PC-3 (cell line): ENCODE measurements at regions not wholly inside any gene's neighbourhood (a gene's known extent, or its start where the extent isn't known, plus 50 kb on each side); places are given as distances from the start of the nearest gene placed in this dataset.

ENCODE experiments used
- ATAC-seq: fragments of 200-7000 bp; cut with Tn5 transposase; 2 replicates; pipeline ENCODE4 v1.9.1; 2020; ENCODE audit warnings: mild to moderate bottlenecking, moderate library complexity
- BruUV-seq: library from RNA; stranded (reverse); fragments of 400-500 nt; replicated peaks from 2 replicates; lab custom pipeline; 2021; lab: Mats Ljungman, UMichigan
- CTCF ChIA-PET: fragments of 300-600 bp; sonication (Branson Sonifier 250); formaldehyde crosslinking; loops from one replicate; lab custom pipeline; 2022; ENCODE audit warnings: antibody characterized with exemption; lab: Charles Lee
- POLR2A ChIA-PET: fragments of 300-600 bp; sonication (Branson Sonifier 250); formaldehyde crosslinking; loops from one replicate; lab custom pipeline; 2022; ENCODE audit warnings: antibody characterized with exemption; ENCODE audit not compliant: unreplicated experiment; lab: Charles Lee
- DNase-seq: peaks from one replicate; pipeline ENCODE4 v3.0.0-alpha.2; 2015
- H2AFZ ChIP-seq: fragments of 300-600 bp; sonication (generic); 2 replicates; pipeline ENCODE4 v1.6.0; 2016; ENCODE audit warnings: antibody characterized with exemption, low read length
- H3F3A ChIP-seq: fragments of 300-600 bp; sonication (generic); one replicate; pipeline ENCODE4 v1.6.0; 2017; ENCODE audit warnings: antibody characterized with exemption, low read length, control low read depth, mild to moderate bottlenecking; ENCODE audit not compliant: unreplicated experiment
- H3K27ac ChIP-seq: fragments of 300-600 bp; sonication (generic); 2 replicates; pipeline ENCODE4 v1.5.1; 2016; ENCODE audit warnings: mild to moderate bottlenecking, low read length
- H3K27me3 ChIP-seq: fragments of 300-600 bp; sonication (generic); 2 replicates; pipeline ENCODE4 v1.6.1; 2016; ENCODE audit warnings: low read length, mixed read lengths
- H3K36me3 ChIP-seq: fragments of 300-600 bp; sonication (generic); 2 replicates; pipeline ENCODE4 v1.6.1; 2016; ENCODE audit warnings: low read depth, mixed run types, low read length, mixed read lengths
- H3K4me1 ChIP-seq: fragments of 300-600 bp; sonication (generic); 2 replicates; pipeline ENCODE4 v1.5.1; 2016; ENCODE audit warnings: low read length; ENCODE audit not compliant: insufficient read depth
- H3K4me2 ChIP-seq: fragments of 300-600 bp; sonication (generic); 2 replicates; pipeline ENCODE4 v1.6.0; 2016; ENCODE audit warnings: low read length
- H3K4me3 ChIP-seq: fragments of 300-600 bp; sonication (generic); 2 replicates; pipeline ENCODE4 v1.5.1; 2016; ENCODE audit warnings: mild to moderate bottlenecking, low read length, mixed read lengths
- H3K79me2 ChIP-seq: fragments of 300-600 bp; sonication (generic); 2 replicates; pipeline ENCODE4 v1.6.1; 2017; ENCODE audit warnings: low read length, mixed read lengths
- H3K9ac ChIP-seq: fragments of 300-600 bp; sonication (generic); 2 replicates; pipeline ENCODE4 v1.6.0; 2016; ENCODE audit warnings: mild to moderate bottlenecking, low read length
- H3K9me2 ChIP-seq: fragments of 300-600 bp; sonication (generic); replicated peaks from 2 replicates; pipeline ENCODE4 v1.6.1; 2016; ENCODE audit warnings: mixed run types, low read length, mixed read lengths
- H3K9me3 ChIP-seq: fragments of 300-600 bp; sonication (generic); 2 replicates; pipeline ENCODE4 v1.6.1; 2016; ENCODE audit warnings: low read length, mixed read lengths
- H4K20me1 ChIP-seq: fragments of 300-600 bp; sonication (generic); 2 replicates; pipeline ENCODE4 v1.6.1; 2016; ENCODE audit warnings: low read length, mixed read lengths
- EZH2 ChIP-seq: fragments of 300-600 bp; sonication (generic); IDR thresholded peaks from one replicate; pipeline ENCODE4 v1.6.1; 2017; ENCODE audit warnings: antibody characterized with exemption, mild to moderate bottlenecking, low read length; ENCODE audit not compliant: unreplicated experiment
- EZH2phosphoT487 ChIP-seq: fragments of 300-600 bp; sonication (generic); IDR thresholded peaks from 2 replicates; pipeline ENCODE4 v1.6.1; 2018; ENCODE audit warnings: mild to moderate bottlenecking, antibody characterized with exemption, low read length, borderline replicate concordance
- intact Hi-C: fragments of 100-400 bp; cut with micrococcal nuclease; formaldehyde crosslinking; loops from 2 replicates; pipeline ENCODE4 v1.9.0; 2023
- TF ChIP-seq, protein P1 (sequence below): fragments of 300-600 bp; sonication (generic); conservative IDR thresholded peaks from 2 replicates; pipeline ENCODE4 v1.5.1; 2017; ENCODE audit warnings: antibody characterized with exemption, low read depth, mild to moderate bottlenecking, low read length

DNA sequence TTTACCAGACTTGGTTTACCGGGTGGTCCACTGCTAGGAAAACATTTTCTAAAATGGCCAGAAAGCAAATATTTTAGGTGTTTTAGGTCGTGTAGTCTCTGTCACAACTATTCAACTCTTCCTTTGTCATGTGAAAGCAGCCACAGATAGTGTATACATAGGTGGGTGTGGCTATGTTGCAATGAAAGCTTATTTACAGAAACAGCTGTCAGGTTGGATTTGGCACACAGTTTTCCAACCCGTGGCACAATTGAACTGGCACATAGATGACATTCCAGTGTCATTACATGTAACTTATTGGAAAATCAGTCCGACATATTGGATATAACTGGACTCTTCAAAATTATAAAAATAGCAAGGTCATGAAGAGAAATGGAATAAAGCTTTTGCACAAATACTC, 68.9 kb upstream of the KCNQ5 start:
- peak; percentile 88 for DNase-seq
- ATAC-seq: peak; percentile 53
- H3K27ac ChIP-seq: peak overlapping the region; percentile 98
- BruUV-seq: no TSS peak
- H3K9ac ChIP-seq: peak overlapping the region; percentile 80
- peaks cover 8% of the 10 kb centered on the region for H3F3A ChIP-seq
- POLR2A ChIA-PET: interaction anchor here (0.6 to 0.7 kb wide), 2 partner anchors 97 to 477 kb away, joined by 4 read pairs; no protein-coding TSS in a partner anchor
- CTCF ChIA-PET: no interaction called here
- peaks cover 57% of the 10 kb centered on the region for H3K4me1 ChIP-seq
- no peak overlapping the region for H2AFZ ChIP-seq
- H4K20me1 ChIP-seq: no peaks in the 10 kb centered on the region
- no peaks in the 10 kb centered on the region for H3K79me2 ChIP-seq
- no peak for TF ChIP-seq EZH2
- TF ChIP-seq, protein P1, sequence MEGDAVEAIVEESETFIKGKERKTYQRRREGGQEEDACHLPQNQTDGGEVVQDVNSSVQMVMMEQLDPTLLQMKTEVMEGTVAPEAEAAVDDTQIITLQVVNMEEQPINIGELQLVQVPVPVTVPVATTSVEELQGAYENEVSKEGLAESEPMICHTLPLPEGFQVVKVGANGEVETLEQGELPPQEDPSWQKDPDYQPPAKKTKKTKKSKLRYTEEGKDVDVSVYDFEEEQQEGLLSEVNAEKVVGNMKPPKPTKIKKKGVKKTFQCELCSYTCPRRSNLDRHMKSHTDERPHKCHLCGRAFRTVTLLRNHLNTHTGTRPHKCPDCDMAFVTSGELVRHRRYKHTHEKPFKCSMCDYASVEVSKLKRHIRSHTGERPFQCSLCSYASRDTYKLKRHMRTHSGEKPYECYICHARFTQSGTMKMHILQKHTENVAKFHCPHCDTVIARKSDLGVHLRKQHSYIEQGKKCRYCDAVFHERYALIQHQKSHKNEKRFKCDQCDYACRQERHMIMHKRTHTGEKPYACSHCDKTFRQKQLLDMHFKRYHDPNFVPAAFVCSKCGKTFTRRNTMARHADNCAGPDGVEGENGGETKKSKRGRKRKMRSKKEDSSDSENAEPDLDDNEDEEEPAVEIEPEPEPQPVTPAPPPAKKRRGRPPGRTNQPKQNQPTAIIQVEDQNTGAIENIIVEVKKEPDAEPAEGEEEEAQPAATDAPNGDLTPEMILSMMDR: no peak
- TF ChIP-seq EZH2phosphoT487: no peak
- intact Hi-C loops: loop anchor here (5.0 kb wide), 4 partner anchors 94 to 899 kb away; partner anchors contain the start of gene CGAS
- peak overlapping the region; percentile 77 for H3K4me2 ChIP-seq
- H3K9me2 ChIP-seq: no peaks in the 10 kb centered on the region
- H3K4me3 ChIP-seq: no peak overlapping the region; the same call in 1 of the 2 replicates
- no peaks in the 10 kb centered on the region for H3K27me3 ChIP-seq
- no peaks in the 10 kb centered on the region for H3K9me3 ChIP-seq
- H3K36me3 ChIP-seq: no peaks in the 10 kb centered on the region

DNA sequence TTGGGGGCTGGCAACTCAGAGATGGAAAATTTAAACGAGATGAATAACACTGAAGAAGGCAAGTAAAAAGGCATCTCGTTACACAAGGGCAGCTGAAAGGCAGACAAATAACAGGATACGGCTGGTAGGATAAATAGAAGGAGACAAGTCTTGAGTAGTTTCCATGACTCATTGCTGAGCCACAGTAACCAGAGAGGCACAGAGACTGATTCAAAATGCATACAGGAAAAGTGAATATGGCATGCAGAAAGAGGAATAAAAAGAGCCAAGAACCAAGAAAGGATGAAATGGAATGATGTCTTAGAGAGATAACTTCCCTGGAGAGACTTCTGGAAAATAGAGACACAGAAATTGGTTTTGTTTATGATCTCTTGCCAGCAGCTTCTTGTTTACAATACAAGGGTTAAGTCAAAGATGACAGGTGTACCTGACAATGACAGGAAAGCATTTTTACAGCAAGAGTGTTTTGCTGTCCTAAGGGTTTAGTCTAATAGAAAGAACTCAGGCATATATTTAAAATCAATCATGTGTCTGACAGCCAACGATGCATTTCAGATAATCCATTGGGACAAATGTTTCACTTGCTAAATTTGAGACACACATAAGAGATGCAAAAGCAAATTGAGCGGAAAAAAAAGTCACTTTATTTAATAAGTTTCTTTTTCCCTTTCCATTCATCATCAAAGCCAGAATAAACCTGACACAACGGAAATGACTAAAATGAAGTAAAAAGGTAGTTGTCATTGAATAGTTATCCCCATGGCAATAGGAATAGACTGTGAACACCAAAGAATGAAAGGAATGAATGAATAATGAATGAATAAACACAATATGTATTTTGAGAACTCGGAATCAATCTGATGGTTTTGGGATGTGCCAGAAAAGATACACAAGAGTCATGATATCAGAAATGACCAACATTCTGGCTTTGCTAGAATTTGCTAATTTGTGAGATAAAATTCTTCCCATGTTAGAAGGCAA, 68.0 kb upstream of the KCNQ5 start:
- ChIA-PET POLR2A (interaction anchor here (0.6 kb wide), 1 partner anchor 96 kb away, joined by 4 read pairs; no protein-coding TSS in a partner anchor), CTCF (no interaction called here)
- H3K9me2 ChIP-seq: no peaks in the 10 kb centered on the region
- TF ChIP-seq EZH2phosphoT487 (no peak), EZH2 (no peak)
- TF ChIP-seq, protein P1: no peak
- H2AFZ ChIP-seq: no peak overlapping the region
- ATAC-seq (peak; percentile 84), DNase-seq (peak; percentile 85)
- H3K36me3 ChIP-seq: no peaks in the 10 kb centered on the region
- H3K4me2 ChIP-seq: peak overlapping the region; percentile 77
- H3F3A ChIP-seq: peaks cover 8% of the 10 kb centered on the region
- H3K4me1 ChIP-seq: peaks cover 57% of the 10 kb centered on the region
- TSS peak; percentile 67 for BruUV-seq
- intact Hi-C loops: loop anchor here (1.0 to 5.0 kb wide), 5 partner anchors 10 to 898 kb away; partner anchors contain the start of gene CGAS
- no peaks in the 10 kb centered on the region for H3K79me2 ChIP-seq
- no peaks in the 10 kb centered on the region for H4K20me1 ChIP-seq
- H3K27ac ChIP-seq: peak overlapping the region; percentile 98
- H3K9me3 ChIP-seq: no peaks in the 10 kb centered on the region
- H3K9ac ChIP-seq: peak overlapping the region; percentile 80
- no peaks in the 10 kb centered on the region for H3K27me3 ChIP-seq
- peak overlapping the region; percentile 48 for H3K4me3 ChIP-seq
